Progenitor cell of endocrine pancreas (in vitro differentiated cells): ENCODE measurements at regions not wholly inside any gene's neighbourhood (a gene's known extent, or its start where the extent isn't known, plus 50 kb on each side); places are given as distances from the start of the nearest gene placed in this dataset.

ENCODE experiments used
- DNase-seq: peaks from one replicate; pipeline ENCODE4 v3.0.0; 2021; ENCODE audit warnings: low spot score; ENCODE audit not compliant: unreplicated experiment
- H3K27ac Mint-ChIP-seq: 2 replicates; pipeline ENCODE4 v1.8.0; 2021; ENCODE audit warnings: mild to moderate bottlenecking, moderate library complexity, mixed read lengths
- H3K27me3 Mint-ChIP-seq: 2 replicates; pipeline ENCODE4 v1.8.0; 2021; ENCODE audit warnings: mixed read lengths
- H3K36me3 Mint-ChIP-seq: 2 replicates; pipeline ENCODE4 v1.8.0; 2022; ENCODE audit warnings: mixed read lengths; ENCODE audit not compliant: insufficient read depth
- H3K4me1 Mint-ChIP-seq: 2 replicates; pipeline ENCODE4 v1.8.0; 2021; ENCODE audit warnings: low read depth, mixed read lengths
- H3K4me3 Mint-ChIP-seq: 2 replicates; pipeline ENCODE4 v1.8.0; 2021; ENCODE audit warnings: low read depth, mild to moderate bottlenecking, moderate library complexity, mixed read lengths
- H3K9me3 Mint-ChIP-seq: 2 replicates; pipeline ENCODE4 v1.8.0; 2021; ENCODE audit warnings: low read depth, mixed read lengths
- CTCF ChIP-seq: fragments of 200-600 bp; sonication (generic); IDR thresholded peaks from one replicate; pipeline ENCODE4 v1.5.0; 2021; ENCODE audit warnings: antibody characterized with exemption, mild to moderate bottlenecking; ENCODE audit not compliant: unreplicated experiment

GRCh38 chr9:13809401-13809800, 504.5 kb downstream of the NFIB start:
- no peak for TF ChIP-seq CTCF
- Mint-ChIP-seq H3K4me3 (no peak overlapping the region), H3K4me1 (no peaks in the 10 kb centered on the region), H3K9me3 (peaks cover 4% of the 10 kb centered on the region), H3K36me3 (no peaks in the 10 kb centered on the region), H3K27ac (no peak overlapping the region), H3K27me3 (no peaks in the 10 kb centered on the region)
- no peak for DNase-seq

- Mint-ChIP-seq H3K4me1 (no peaks in the 10 kb centered on the region), H3K36me3 (no peaks in the 10 kb centered on the region), H3K27ac (no peak overlapping the region), H3K27me3 (peaks cover 2% of the 10 kb centered on the region), H3K4me3 (no peak overlapping the region), H3K9me3 (no peaks in the 10 kb centered on the region)
- TF ChIP-seq CTCF, result no peak
- DNase-seq, result no peak
Observed at GRCh38 chr9:13807118-13807517, 506.8 kb downstream of the NFIB start.

GRCh38 chr9:13806714-13807113, 507.2 kb downstream of the NFIB start:
- no peaks in the 10 kb centered on the region for H3K36me3 Mint-ChIP-seq
- no peaks in the 10 kb centered on the region for H3K9me3 Mint-ChIP-seq
- no peak overlapping the region for H3K27ac Mint-ChIP-seq
- no peaks in the 10 kb centered on the region for H3K4me1 Mint-ChIP-seq
- no peak overlapping the region for H3K4me3 Mint-ChIP-seq
- TF ChIP-seq CTCF, result no peak
- DNase-seq, result no peak
- peaks cover 2% of the 10 kb centered on the region for H3K27me3 Mint-ChIP-seq

GRCh38 chr9:13805546-13805945, 508.4 kb downstream of the NFIB start:
- TF ChIP-seq CTCF, result no peak
- Mint-ChIP-seq H3K36me3 (no peaks in the 10 kb centered on the region), H3K4me3 (no peak overlapping the region), H3K27ac (no peak overlapping the region), H3K9me3 (no peaks in the 10 kb centered on the region), H3K27me3 (peaks cover 2% of the 10 kb centered on the region), H3K4me1 (no peaks in the 10 kb centered on the region)
- DNase-seq, result no peak

- Mint-ChIP-seq H3K9me3 (no peaks in the 10 kb centered on the region), H3K4me1 (no peaks in the 10 kb centered on the region), H3K27ac (no peak overlapping the region), H3K27me3 (peaks cover 2% of the 10 kb centered on the region), H3K4me3 (no peak overlapping the region), H3K36me3 (no peaks in the 10 kb centered on the region)
- no peak for TF ChIP-seq CTCF
- DNase-seq, result no peak
Observed at GRCh38 chr9:13804532-13804931, 509.4 kb downstream of the NFIB start.
